Activated naive CD8-positive, alpha-beta T cell treated with anti-CD3 and anti-CD28 coated beads, Interleukin-2, amount 50 U/mL, for 16 hours (primary cell): ENCODE measurements at regions not wholly inside any gene's neighbourhood (a gene's known extent, or its start where the extent isn't known, plus 50 kb on each side); places are given as distances from the start of the nearest gene placed in this dataset.

Source experiments
- DNase-seq: peaks from one replicate; pipeline ENCODE4 v3.0.0-alpha.2; 2020; ENCODE audit warnings: low read depth, low spot score

GRCh38 chr3:43979645-43980044 is 262.0 kb upstream of the TOPAZ1 start:
- DNase-seq = no peak

DNA sequence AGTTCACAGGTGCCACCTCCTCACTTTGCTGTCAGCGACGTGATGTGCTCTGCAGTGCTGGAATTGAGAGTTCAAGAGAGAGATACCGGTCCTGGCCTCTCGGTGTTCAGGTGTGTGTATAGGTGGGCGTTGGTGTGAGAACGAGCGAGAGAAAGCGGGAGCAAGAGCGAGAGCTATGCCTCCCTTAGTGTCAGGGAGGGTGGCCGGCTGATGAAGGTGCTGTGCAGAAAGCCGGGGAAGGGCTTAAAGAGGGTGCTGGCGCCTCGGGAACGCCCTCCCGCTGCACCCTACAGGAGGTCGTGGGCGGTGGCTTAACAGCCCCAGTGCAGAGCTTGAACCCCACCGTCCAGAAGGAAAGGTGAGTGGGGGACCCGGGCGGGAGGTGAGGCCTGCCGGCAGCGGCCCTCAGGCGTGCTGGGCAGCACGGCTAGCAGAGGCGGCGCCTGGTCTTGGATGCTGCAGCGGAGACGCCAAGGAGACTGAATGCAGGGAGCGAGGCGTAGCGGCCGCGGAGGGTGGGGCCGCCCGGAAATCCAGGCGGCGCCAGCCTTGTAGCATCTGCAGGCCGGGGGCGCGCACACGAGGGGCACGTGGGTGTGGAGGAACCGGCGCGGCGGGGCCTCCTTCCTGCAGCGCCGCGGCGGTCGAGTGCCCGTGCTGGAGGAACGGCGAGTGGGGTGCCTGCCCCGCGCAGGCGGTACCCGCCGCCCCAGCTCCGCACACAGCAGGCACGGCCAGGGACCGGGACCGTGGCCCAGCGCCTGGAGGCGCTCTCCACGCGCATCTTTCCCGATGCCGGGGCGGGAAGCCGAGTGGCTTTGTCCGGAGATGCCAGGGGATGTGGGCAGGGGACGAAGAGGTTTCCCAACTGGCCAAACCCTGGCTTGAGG is 246.8 kb upstream of the TOPAZ1 start:
- no peak for DNase-seq

GRCh38 chr3:43995547-43996378 is 245.9 kb upstream of the TOPAZ1 start:
- DNase-seq = no peak

GRCh38 chr3:43996379-43997301 is 245.0 kb upstream of the TOPAZ1 start:
- no peak for DNase-seq

- no peak for DNase-seq
These were observed 244.4 kb upstream of the TOPAZ1 start for GRCh38 chr3:43997316-43997715.

DNA sequence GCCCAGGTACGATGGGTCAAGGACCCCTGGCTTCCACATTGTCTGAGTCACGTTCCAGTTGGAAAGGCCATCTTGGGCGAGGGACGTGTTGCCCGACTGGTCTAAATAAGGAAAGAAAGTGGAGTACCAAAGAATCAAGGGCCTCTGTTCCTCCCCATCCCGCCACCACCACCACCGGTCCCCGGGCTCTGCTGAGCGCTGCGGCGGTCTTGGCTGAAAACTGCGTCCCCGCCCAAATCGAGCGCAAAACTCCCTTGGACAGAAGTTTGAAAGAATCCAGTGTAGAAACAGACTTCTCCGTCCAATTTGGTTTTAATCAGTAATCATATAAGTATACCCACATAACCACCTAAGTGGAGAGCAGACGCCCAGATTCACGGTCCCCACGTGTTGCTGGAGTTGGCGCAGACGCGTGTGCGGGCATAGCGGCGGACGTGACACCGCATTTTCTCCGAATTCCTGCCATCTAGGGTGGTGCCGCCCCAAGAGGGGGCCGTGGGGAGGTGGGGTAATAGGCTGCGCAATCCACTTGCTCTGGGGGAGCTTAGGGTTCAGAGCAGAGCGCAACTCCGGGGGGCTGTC is 243.8 kb upstream of the TOPAZ1 start:
- DNase-seq = no peak

GRCh38 chr3:43998370-43998835 is 243.3 kb upstream of the TOPAZ1 start:
- DNase-seq = no peak

GRCh38 chr3:43998836-43999727 is 242.6 kb upstream of the TOPAZ1 start:
- no peak for DNase-seq

- DNase-seq = no peak
These were observed 241.9 kb upstream of the TOPAZ1 start for GRCh38 chr3:43999728-44000319.

DNA sequence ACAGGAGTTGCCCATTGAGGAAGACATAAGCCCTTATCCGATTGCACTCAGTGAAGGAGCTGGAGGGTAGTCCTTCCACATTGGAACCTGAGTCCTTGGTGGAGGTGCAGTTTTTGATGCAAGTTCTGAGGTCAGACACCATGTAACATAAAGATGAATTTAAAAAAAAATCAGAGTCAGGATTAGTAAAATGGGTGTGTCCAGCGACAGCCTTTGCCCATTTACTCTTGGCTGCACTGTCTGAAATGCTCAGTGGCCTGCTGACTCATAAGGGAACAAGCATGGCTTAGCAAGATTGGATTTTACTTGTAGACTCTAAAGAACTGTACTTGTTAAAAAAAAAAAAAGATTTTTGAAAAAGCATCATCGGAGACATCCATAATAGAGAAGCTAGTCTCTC is 241.1 kb upstream of the TOPAZ1 start:
- no peak for DNase-seq

- DNase-seq = no peak
These were observed 240.6 kb upstream of the TOPAZ1 start for GRCh38 chr3:44001072-44001471.

DNA sequence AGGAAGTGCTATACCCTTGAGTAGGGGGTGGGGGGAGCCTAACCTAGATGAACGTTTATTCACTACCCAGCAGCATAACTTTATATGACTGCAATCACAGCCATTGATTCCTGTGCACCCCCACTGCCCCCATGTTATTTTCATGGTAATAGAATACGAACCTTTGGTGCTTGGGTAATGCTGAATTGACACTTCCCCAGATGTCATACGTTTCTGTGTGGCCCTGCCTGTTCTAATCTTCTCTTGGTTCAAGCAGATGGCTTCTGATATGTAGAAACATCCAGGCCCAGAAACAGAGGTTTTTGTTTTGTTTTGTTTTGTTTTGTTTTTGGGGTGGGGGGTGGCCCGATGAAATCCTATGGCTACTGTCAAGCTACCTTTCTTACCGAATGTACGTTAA is 237.9 kb upstream of the TOPAZ1 start:
- no peak for DNase-seq

- DNase-seq = no peak
These were observed 230.0 kb upstream of the TOPAZ1 start for GRCh38 chr3:44011680-44012079.

GRCh38 chr3:44012160-44012899 is 229.4 kb upstream of the TOPAZ1 start:
- no peak for DNase-seq

GRCh38 chr3:44013967-44014366 is 227.7 kb upstream of the TOPAZ1 start:
- no peak for DNase-seq

GRCh38 chr3:44015170-44015569 is 226.5 kb upstream of the TOPAZ1 start:
- no peak for DNase-seq

DNA sequence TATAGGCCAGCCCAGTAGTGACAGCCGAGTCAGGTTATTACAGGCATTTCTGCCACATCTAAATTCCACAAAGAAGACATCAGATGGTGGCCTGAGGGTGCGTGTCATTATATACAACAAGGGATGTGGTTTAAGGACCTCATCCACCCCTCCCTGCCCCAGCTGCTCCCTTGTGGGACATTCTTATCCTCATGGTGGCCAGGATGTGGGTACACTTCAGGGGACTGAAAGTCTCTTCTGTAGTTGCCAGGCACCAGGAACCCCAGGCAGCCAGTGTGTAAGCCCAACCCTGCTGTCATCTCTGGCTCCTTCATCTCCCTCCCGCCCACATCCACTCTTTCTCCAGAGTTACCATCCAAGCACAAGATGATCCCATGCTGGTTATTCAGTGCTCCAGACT is 224.9 kb upstream of the TOPAZ1 start:
- no peak for DNase-seq

GRCh38 chr3:44018926-44019325 is 222.8 kb upstream of the TOPAZ1 start:
- DNase-seq = no peak

GRCh38 chr3:44019736-44020135 is 221.9 kb upstream of the TOPAZ1 start:
- no peak for DNase-seq
